Left lung (tissue), 4 donors: ENCODE measurements at regions not wholly inside any gene's neighbourhood (a gene's known extent, or its start where the extent isn't known, plus 50 kb on each side); places are given as distances from the start of the nearest gene placed in this dataset.

Source experiments
- ATAC-seq: fragments of 200-7000 bp; cut with Tn5 transposase; one replicate; pipeline ENCODE4 v1.9.1; 2020; ENCODE audit warnings: moderate library complexity
- DNase-seq, 4 donors: peaks; one replicate each; pipeline ENCODE4 v3.0.0-alpha.2; 2013 to 2020
- H3K27ac ChIP-seq, 2 donors: fragments of 200-600 bp; sonication (generic) in 1 of 2; one replicate each; pipeline versions ENCODE4 v1.5.0 to v1.8.0; 2020 to 2021
- H3K27me3 ChIP-seq, 2 donors: fragments of 200-600 bp; sonication (generic) in 1 of 2; one replicate each; pipeline versions ENCODE4 v1.5.0 to v1.8.0; 2020 to 2021
- H3K36me3 ChIP-seq, 2 donors: fragments of 200-600 bp; sonication (generic) in 1 of 2; one replicate each; pipeline versions ENCODE4 v1.5.0 to v1.8.0; 2020 to 2021
- H3K4me1 ChIP-seq, 2 donors: fragments of 200-600 bp; one replicate each; pipeline ENCODE4 v1.8.0; 2021
- H3K4me3 ChIP-seq, 2 donors: fragments of 200-600 bp; sonication (generic) in 1 of 2; one replicate each; pipeline versions ENCODE4 v1.5.0 to v1.8.0; 2020 to 2021; ENCODE audit warnings: mild to moderate bottlenecking in 1 of 2
- H3K9me3 ChIP-seq, 2 donors: fragments of 200-600 bp; sonication (generic) in 1 of 2; one replicate each; pipeline versions ENCODE4 v1.5.0 to v1.8.0; 2020 to 2021
- CTCF ChIP-seq, 2 donors: fragments of 200-600 bp; sonication (generic) in 1 of 2; IDR thresholded peaks; one replicate each; pipeline versions ENCODE4 v1.5.0 to v1.8.0; 2021; ENCODE audit warnings: antibody characterized with exemption in 2 of 2
- intact Hi-C, 2 donors: fragments of 100-400 bp; cut with DNase I; formaldehyde crosslinking; loops; one replicate each; pipeline versions ENCODE4 v1.11.2 to v1.14.2; 2022
- donor health status: DM: no; HTN: yes; CAD: no.
- donor health status: DM: no; HTN: no; CAD: no.

DNA sequence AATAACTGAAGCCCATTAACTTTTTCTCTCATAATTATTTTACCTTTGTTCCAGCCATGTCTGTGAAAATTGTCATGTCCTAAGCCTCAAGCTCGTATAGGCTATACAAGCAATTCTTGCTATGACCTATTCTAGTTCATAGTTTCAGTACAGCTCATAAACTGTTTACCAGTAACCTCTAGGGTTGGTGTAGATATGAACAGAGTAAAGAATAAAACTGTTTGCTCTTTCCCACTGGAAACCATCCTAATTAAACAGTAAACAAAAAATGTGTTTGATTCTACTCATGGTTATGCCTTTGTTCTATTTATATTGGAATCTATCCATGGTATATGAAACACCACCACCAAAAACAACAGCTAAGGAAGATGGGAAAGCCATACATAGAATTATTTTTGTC lies 1444.0 kb upstream of the PCDH7 start:
- no peak for TF ChIP-seq CTCF (IDR thresholded peaks at IDR 0.05)
- H3K27ac ChIP-seq: no peak overlapping the region
- no peaks in the 10 kb centered on the region for H3K36me3 ChIP-seq
- DNase-seq (no peak), ATAC-seq (no peak)
- H3K4me3 ChIP-seq: no peak overlapping the region
- intact Hi-C loops: no loop called here
- H3K9me3 ChIP-seq: peaks cover 0 to 3% of the 10 kb centered on the region in 2 donors
- H3K27me3 ChIP-seq: no peaks in the 10 kb centered on the region
- no peaks in the 10 kb centered on the region for H3K4me1 ChIP-seq

GRCh38 chr4:29277381-29277780 lies 1442.8 kb upstream of the PCDH7 start:
- Histone ChIP-seq H3K4me3 (no peak overlapping the region), H3K36me3 (no peaks in the 10 kb centered on the region), H3K9me3 (peaks cover 0 to 3% of the 10 kb centered on the region in 2 donors), H3K27ac (no peak overlapping the region), H3K27me3 (no peaks in the 10 kb centered on the region), H3K4me1 (no peaks in the 10 kb centered on the region)
- no peak for DNase-seq
- intact Hi-C loops: no loop called here
- TF ChIP-seq CTCF (IDR thresholded peaks at IDR 0.05): no peak
- ATAC-seq: no peak

DNA sequence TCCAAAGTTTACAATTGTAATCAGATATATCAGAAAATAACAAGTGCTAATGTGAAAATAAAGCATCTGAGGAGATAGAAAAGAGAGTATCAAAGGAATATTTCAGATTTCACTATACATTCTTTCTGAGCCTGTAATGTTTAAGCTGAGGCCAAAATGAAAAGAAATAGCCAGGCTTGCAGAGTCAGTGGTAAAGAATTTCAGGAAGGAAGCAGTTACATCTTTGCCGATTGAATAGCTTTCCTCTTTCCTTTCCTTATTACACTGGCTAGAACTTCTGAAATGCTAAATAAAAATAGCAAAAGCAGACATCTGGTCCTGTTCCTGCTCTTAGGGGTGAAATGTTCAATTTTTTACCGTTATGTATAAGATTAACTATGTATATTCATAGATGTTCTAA lies 1441.6 kb upstream of the PCDH7 start:
- ATAC-seq (no peak), DNase-seq (no peak)
- Histone ChIP-seq H3K4me3 (no peak overlapping the region), H3K4me1 (no peaks in the 10 kb centered on the region), H3K36me3 (no peaks in the 10 kb centered on the region), H3K27me3 (no peaks in the 10 kb centered on the region), H3K27ac (no peak overlapping the region), H3K9me3 (peaks cover 0 to 5% of the 10 kb centered on the region in 2 donors)
- intact Hi-C loops: no loop called here
- no peak for TF ChIP-seq CTCF (IDR thresholded peaks at IDR 0.05)

GRCh38 chr4:29289118-29289517 lies 1431.1 kb upstream of the PCDH7 start:
- Histone ChIP-seq H3K27ac (no peak overlapping the region), H3K4me3 (no peak overlapping the region), H3K9me3 (peaks cover 0 to 7% of the 10 kb centered on the region in 2 donors), H3K36me3 (no peaks in the 10 kb centered on the region), H3K27me3 (no peaks in the 10 kb centered on the region), H3K4me1 (no peaks in the 10 kb centered on the region)
- no peak for ATAC-seq
- no peak for DNase-seq
- no peak for TF ChIP-seq CTCF (IDR thresholded peaks at IDR 0.05)
- intact Hi-C loops: no loop called here

DNA sequence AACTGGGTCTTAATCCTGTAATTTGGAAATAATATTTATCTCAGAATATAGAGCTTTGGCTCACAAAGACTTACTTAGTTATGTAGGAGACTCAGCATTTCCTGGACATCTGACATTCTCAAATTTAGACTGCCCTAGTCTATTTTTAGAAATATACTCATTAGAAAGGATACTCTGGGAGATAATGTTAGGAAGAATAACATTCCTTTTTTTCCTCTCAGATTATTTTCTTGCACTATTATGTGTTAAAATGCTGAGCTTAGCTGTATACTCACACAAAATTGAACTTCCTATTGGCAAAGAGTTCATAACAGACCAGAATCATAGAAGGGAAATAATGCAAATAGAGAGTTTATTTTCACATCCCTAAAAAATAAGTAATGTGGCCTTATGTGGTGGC lies 1424.9 kb upstream of the PCDH7 start:
- intact Hi-C loops: no loop called here
- H3K9me3 ChIP-seq: peaks cover 0 to 7% of the 10 kb centered on the region in 2 donors
- H3K4me1 ChIP-seq: no peaks in the 10 kb centered on the region
- H3K27me3 ChIP-seq: no peaks in the 10 kb centered on the region
- no peak for TF ChIP-seq CTCF (IDR thresholded peaks at IDR 0.05)
- DNase-seq (no peak), ATAC-seq (no peak)
- no peaks in the 10 kb centered on the region for H3K36me3 ChIP-seq
- H3K27ac ChIP-seq: no peak overlapping the region
- H3K4me3 ChIP-seq: no peak overlapping the region
